ENCODE measurements at regions not wholly inside any gene's neighbourhood (a gene's known extent, or its start where the extent isn't known, plus 50 kb on each side); places are given as distances from the start of the nearest gene placed in this dataset.

GRCh38 chr10:51002469-51002868, 71.8 kb upstream of the PRKG1 start (continued):
- TF ChIP-seq EP300 (IDR thresholded peaks at IDR 0.05; ENCODE audit: borderline replicate concordance in 1 of 2, low read depth in 2 of 2, low read length in 2 of 2), result no peak
- TF ChIP-seq ASH2L (IDR thresholded peaks at IDR 0.05; ENCODE audit: low read length), result no peak
- no peak for TF ChIP-seq PHF8 (conservative IDR thresholded peaks at IDR 0.05; ENCODE audit: low read depth, low read length)
- TF ChIP-seq BCL11A (IDR thresholded peaks at IDR 0.05; ENCODE audit: low read depth in 2 of 2, low read length in 2 of 2), result no peak

Data from H1 (cell line).